NOMO-1 treated with dmso at 0.1 percent for 144 hours (cell line): ENCODE measurements at regions not wholly inside any gene's neighbourhood (a gene's known extent, or its start where the extent isn't known, plus 50 kb on each side); places are given as distances from the start of the nearest gene placed in this dataset.
"Not testable (repeated sequence)": the region's sequence is repeated elsewhere in the genome, so short reads cannot be mapped to it uniquely, and the experiment has no call there.

Source experiments
- DNase-seq: peaks from one replicate; lab custom pipeline; 2025; ENCODE audit not compliant: unreplicated experiment; lab: John Stamatoyannopoulos, UW

- DNase-seq: no peak
Measured at GRCh38 chr16:79844603-79845002, 244.1 kb upstream of the MAF start.

- no peak for DNase-seq
Measured at GRCh38 chr16:79843631-79844043, 243.1 kb upstream of the MAF start.

GRCh38 chr16:79843145-79843544, 242.6 kb upstream of the MAF start:
- no peak for DNase-seq

GRCh38 chr16:79842197-79842596, 241.7 kb upstream of the MAF start:
- no peak for DNase-seq

GRCh38 chr16:79839466-79840341, 239.2 kb upstream of the MAF start:
- no peak for DNase-seq

- no peak for DNase-seq
Measured at GRCh38 chr16:79838496-79839259, 238.1 kb upstream of the MAF start.

- no peak for DNase-seq
Measured at GRCh38 chr16:79836144-79836543, 235.6 kb upstream of the MAF start.

GRCh38 chr16:79835194-79835593, 234.7 kb upstream of the MAF start:
- no peak for DNase-seq

GRCh38 chr16:79834720-79835119, 234.2 kb upstream of the MAF start:
- DNase-seq: no peak

- DNase-seq: not testable (repeated sequence)
Measured at GRCh38 chr16:79834003-79834402, 233.5 kb upstream of the MAF start.

- no peak for DNase-seq
Measured at GRCh38 chr16:79833559-79833958, 233.0 kb upstream of the MAF start.

- no peak for DNase-seq
Measured at GRCh38 chr16:79826732-79827475, 226.4 kb upstream of the MAF start.

- DNase-seq: no peak
Measured at GRCh38 chr16:79825002-79825401, 224.5 kb upstream of the MAF start.

GRCh38 chr16:79823639-79824038, 223.1 kb upstream of the MAF start:
- no peak for DNase-seq

GRCh38 chr16:79821911-79822310, 221.4 kb upstream of the MAF start:
- DNase-seq: no peak

- no peak for DNase-seq
Measured at GRCh38 chr16:79816081-79816497, 215.6 kb upstream of the MAF start.

GRCh38 chr16:79815049-79815448, 214.5 kb upstream of the MAF start:
- no peak for DNase-seq

GRCh38 chr16:79814124-79814523, 213.6 kb upstream of the MAF start:
- DNase-seq: no peak

GRCh38 chr16:79811541-79811940, 211.0 kb upstream of the MAF start:
- DNase-seq: no peak

GRCh38 chr16:79810449-79811189, 210.1 kb upstream of the MAF start:
- DNase-seq: no peak

GRCh38 chr16:79809376-79809775, 208.8 kb upstream of the MAF start:
- DNase-seq: no peak
